GM18951 (cell line): ENCODE measurements at regions not wholly inside any gene's neighbourhood (a gene's known extent, or its start where the extent isn't known, plus 50 kb on each side); places are given as distances from the start of the nearest gene placed in this dataset.
"Not testable (repeated sequence)": the region's sequence is repeated elsewhere in the genome, so short reads cannot be mapped to it uniquely, and the experiment has no call there.

Experiments used
- POLR2A ChIP-seq: IDR thresholded peaks from 4 replicates; pipeline ENCODE4 v1.6.1; 2011; ENCODE audit warnings: mild to moderate bottlenecking; ENCODE audit not compliant: insufficient read length, insufficient read depth; ENCODE audit errors: extremely low read depth
- in situ Hi-C: fragments of 300-500 bp; cut with MboI; formaldehyde crosslinking; loops from one replicate; pipeline ENCODE4 v1.12.0; 2022; ENCODE audit warnings: low sequenced_read_pairs, mixed read lengths, inconsistent platforms; ENCODE audit not compliant: unreplicated experiment

DNA sequence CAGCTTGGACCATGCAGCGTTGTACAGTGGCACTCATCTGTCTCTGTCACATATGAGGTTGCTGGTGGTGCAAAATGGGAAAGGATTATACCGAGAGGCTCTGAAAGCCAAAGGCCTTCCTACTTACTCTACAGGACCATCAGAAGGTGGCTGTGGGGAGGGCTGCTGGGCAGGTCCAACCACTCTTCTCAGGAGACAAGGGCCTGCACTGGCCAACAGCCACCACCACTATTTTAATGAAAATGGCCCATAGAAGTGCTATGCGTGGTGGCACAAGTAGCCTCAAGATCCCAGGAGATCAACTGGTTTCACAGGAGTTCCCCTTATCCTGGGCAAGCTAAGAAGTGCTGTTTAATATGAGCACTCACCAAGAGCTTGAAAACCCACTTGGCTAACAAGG lies 52.3 kb downstream of the MRPL57 start:
- no peak for TF ChIP-seq POLR2A
- in situ Hi-C loops, result no loop called here

DNA sequence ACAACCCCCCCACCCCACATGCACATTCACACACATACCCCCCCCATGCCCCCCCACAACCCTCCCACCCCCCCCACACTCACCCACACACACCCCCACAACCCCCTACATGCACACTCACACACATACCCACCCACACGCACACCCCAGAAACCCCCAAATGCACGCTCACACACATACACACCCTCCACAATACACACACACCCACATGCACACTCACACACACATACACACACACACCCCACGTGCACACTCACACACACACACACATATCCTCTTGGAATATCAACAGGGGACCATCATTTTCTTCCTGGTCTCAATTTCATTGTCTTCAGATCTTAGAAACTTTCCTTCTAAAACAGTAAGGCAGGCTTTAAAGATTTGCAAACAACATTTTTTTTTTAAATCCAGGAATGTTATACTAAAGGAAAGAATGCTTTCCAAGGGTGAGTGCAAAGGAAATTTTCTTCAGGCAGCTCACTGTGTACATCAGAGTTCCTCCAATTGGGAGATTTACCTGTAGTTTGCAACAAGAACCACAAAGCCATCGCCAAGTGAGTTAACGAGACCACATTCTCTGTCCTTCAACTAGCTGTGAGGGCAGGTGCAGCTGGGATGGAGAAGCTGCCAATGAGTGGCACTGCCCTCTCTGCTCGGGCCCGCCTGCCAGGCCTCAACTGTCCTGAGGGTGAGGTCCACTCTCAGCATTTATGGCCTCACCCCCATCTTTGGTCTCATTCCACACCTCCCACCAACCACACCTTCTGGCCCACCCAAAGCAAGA lies 53.0 kb downstream of the MRPL57 start:
- TF ChIP-seq POLR2A, result no peak
- in situ Hi-C loops, result no loop called here

DNA sequence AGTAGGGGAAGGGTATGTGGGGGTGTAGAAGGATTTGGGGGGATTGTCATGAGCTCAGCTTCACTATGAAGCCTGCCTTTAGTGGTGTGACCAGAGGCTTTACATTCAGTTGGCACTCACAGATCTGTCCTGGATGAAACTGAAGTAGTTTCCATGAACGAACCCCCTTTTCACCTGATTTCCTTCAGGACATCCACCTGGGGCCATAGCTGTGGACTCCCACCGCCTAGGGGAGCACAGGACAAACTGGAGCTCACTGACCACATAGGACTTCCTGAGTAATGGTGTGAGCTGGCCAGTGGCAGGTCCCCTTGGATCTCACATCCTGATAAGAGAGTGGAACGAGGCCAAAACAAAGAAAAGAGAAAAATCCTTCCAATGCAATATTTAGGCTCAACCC lies 54.1 kb downstream of the MRPL57 start:
- in situ Hi-C loops, result no loop called here
- no peak for TF ChIP-seq POLR2A

DNA sequence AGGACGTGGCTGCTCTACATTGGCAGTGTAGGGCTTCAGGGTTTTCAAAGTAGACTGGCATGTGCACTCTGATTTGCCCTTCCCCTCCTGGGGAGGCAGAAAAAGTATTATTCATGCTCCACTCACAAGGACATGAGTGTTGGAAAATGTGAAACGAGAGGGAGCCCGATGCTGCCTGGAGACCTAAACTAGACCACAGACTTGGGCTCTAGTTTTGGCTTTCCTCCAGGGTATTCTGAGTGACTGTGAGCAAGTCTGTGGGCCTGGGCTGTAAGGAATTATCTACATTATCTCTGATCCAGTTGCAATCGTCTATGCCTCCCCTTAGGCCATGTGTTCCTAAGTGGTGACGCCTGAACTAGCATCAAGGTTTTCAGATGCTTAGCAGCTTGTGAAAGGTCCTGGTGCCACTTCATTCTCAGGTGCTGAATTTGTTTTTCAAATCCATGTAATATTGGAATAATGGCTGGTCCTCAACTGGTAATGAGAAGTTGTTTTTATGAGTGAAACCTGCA lies 55.0 kb downstream of the MRPL57 start:
- in situ Hi-C loops, result no loop called here
- TF ChIP-seq POLR2A, result no peak

DNA sequence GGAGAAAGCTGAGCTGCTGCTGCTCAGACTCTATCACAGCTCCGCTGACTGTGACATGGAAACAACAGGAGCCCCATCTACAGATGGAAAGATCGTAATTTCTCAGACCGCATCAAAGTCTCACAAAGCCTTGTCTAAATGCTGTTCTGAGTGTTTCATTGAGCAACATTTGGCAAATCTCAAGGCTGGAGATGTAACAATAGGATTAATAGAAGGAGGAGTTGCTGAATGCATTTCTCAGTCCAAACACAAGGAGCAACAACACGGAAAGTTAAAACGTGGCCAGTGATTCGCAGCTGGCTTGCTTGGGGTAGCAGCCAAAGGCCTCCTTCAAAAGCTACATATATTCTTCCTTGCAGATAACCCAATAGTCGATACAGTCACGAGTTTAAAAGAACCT lies 55.7 kb downstream of the MRPL57 start:
- in situ Hi-C loops, result no loop called here
- TF ChIP-seq POLR2A, result no peak

DNA sequence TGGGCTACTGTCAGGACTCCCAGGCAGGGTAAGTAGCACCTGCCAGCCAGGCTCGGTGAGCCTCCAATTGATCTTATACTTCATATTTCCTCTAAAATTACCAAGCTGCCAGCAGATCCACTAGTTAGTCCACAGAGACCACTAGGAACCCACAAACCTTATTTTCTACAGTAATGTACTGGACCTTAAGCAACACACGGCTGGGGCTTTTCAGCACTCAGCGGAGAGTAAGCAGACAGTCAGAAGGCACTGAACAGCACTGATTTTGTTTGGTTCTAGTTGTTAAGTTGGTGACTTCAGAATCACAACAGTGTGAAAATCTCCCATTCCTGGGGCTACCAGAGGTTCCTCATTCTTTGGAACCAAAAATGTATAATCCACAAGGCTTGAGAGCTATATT lies 56.1 kb downstream of the MRPL57 start:
- no peak for TF ChIP-seq POLR2A
- in situ Hi-C loops, result no loop called here

DNA sequence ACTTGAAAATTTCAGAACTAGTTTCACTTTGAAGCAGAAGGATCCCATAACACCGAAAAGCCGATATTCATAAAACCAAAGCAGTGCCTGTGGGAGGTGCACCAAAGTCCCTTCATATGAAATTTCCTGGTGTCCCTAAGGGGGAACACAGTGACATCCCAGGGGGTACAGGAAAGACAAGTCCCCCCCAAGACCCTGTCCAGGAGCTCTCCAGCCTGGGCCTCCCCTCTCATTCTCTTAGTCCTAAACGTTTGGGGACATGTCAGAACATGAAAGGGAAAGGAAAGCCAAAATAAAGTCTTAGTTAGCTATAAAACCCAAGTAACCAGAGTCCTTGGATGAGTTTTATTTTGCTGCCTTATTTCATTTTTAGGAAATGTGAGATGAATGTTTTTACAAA lies 56.6 kb downstream of the MRPL57 start:
- in situ Hi-C loops, result no loop called here
- no peak for TF ChIP-seq POLR2A

DNA sequence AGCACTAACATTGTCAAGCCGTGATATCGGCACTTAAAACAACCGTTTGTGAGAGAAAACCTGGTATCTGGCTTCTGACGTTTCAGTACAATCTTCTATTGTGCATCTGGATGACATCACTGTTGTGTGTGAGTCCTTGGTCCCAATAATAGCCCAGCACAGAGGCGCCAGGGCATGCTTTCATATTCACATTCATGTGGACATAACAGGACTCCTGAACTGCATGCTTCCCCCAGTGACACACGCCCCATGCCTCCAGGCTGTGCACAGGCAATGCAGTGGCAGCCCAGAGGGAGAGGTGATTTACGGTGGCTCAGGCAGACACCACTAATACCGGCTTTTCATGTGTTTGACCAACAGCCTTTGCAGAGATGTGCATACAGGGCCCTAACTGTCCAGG lies 58.1 kb downstream of the MRPL57 start:
- no peak for TF ChIP-seq POLR2A
- in situ Hi-C loops, result no loop called here

DNA sequence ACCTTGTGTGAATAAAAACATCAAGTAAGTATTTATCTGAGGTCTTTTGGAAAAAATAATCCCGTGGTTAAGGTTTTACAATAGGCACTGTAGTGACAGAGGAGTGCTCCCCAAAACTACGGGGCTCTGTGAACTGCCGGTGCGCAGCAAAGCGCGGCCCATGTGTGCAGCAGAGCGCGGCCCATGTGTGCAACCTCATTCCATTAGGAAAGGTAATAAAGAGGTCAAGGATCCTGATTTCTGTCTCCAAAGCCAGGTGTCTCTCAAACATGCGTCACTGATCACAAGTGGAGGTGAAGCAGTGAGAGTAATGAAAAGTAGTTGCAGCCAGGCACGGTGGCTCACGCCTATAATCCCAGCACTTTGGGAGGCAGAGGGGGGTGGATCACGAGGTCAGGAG lies 58.7 kb downstream of the MRPL57 start:
- no peak for TF ChIP-seq POLR2A
- in situ Hi-C loops, result no loop called here

DNA sequence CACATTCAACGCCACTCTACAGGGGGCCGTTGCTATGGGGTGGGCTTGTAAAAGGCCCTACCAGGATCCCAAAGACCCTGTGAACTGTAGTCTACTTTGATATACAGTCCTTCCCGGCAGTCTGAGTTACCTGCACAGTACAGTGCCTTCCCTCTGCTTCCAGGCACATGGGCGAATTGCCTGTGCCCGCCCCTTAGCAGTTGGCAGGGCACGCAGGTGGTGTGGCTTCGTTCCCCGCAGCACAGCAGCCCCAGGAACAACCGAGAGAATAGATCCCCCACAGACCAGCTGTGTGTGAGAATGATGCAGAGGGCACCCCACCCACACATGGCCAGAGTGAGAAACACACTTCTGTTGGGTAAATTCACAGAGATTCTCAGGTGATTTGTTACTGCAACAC lies 60.6 kb downstream of the MRPL57 start:
- in situ Hi-C loops, result no loop called here
- no peak for TF ChIP-seq POLR2A

DNA sequence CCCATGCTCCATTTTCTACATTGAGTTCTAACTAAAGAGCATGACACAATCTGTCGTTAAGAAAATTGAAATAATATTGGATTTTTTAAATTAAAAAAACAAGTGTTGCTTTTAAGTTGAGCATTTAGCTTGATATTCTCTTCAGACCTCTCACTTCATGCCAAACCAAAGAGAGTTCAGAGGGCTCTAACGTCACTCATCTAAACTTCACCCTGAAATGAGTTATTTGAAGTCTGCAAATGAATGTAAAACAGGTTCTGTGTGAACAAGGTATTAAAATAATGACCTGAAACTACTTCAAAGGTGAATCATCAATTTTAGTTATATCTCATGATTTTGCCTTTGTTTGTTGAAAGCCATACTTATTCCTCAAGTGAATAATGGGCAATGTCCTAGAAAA lies 61.8 kb downstream of the MRPL57 start:
- no peak for TF ChIP-seq POLR2A
- in situ Hi-C loops, result no loop called here

DNA sequence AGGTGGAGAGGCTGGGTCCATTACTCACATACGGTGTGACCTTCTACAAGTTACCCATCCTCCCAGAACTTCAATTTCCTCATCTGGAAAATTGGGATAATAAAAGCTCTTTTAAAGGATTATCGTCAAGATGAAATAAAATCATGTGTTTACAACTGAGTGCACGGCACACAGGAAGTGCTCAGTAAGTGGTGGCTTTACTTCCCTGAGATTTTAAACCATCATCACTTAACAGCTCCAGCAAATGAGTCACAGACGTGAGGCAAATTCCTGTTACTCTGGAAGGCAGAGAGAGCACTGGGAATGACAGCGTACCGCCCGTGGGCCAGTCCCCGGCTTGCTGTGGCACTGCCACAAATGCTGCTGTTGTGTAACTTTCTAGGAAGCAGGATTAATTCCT lies 64.1 kb downstream of the MRPL57 start:
- no peak for TF ChIP-seq POLR2A
- in situ Hi-C loops, result no loop called here

DNA sequence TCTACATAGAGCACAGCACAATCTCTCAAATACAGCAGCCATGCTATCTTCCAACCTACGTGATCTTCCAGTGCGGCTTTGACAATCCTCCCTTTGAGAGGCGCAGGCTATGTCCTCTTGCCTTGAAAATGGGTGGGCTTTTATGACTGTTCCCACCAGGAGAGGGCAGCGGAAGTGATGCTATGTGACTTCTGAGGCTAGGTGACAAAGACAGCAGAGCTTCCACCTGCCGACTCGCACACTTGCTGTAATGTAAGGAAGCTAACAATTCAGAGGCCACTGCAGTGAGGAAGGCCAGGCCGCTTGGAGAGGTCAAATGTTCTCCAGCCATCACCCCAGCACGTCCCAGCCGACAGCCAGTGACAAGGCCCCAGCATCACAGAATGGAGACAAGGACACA lies 65.8 kb downstream of the MRPL57 start:
- TF ChIP-seq POLR2A, result no peak
- in situ Hi-C loops, result no loop called here

DNA sequence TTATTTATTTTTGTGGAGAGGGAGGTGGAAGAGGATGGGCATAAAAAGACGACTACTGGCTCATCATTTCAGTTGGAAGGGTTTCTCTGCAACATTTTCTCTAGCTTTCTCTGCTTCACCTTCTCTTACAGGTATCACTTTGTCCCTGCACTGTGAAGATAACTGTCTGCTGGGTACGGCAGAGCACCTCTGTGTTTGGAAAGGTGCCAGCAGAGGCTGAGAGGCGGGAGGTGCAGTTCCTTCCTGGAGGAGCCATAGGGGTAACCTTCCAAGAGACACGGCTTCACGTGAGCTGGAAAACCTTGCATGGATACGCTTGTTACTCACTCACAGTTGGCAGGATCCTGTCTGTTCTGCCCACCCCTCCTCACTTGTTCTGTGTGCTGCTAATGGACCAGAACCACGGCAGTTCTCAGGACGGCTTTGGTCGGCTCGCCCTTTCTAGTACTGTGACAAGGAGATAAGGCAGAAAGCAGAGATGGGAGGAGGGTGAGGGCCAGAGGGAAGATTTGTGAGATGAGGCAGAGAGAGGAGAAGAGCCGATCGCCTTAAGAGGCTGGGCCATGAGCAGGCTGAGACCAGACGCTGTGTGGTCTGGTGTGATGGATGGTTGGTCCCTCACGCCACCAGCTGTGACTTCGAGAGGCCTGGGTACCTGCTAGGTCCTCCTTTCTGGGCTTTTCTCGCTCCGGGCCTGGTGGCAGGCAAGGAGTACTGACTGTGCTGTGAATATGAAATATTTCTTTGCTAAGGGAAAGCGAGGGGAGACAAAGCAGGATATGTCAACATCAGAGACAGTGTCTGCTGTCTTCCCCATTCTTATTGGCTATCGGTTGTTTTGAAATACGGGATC lies 66.8 kb downstream of the MRPL57 start:
- in situ Hi-C loops, result no loop called here

DNA sequence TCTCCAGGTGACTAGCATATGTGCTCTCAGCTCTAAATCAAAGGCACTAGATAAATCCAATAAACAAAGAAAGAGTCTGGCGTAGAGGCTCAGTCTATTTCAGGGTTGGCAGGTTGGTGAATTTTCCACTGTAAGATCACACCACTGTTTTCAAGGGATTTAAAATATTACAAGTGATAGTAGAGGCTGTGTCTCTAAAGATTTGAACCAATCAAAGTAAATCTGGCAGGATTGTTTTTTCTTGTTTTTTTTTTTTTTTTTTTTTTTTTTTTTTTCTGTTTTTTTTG lies 67.4 kb downstream of the MRPL57 start:
- in situ Hi-C loops, result not testable (repeated sequence)

More for the DNA sequence above, 66.8 kb downstream of the MRPL57 start:
- no peak for TF ChIP-seq POLR2A
